ENCODE measurements at regions not wholly inside any gene's neighbourhood (a gene's known extent, or its start where the extent isn't known, plus 50 kb on each side); places are given as distances from the start of the nearest gene placed in this dataset.
"Not testable (repeated sequence)": the region's sequence is repeated elsewhere in the genome, so short reads cannot be mapped to it uniquely, and the experiment has no call there.

DNA sequence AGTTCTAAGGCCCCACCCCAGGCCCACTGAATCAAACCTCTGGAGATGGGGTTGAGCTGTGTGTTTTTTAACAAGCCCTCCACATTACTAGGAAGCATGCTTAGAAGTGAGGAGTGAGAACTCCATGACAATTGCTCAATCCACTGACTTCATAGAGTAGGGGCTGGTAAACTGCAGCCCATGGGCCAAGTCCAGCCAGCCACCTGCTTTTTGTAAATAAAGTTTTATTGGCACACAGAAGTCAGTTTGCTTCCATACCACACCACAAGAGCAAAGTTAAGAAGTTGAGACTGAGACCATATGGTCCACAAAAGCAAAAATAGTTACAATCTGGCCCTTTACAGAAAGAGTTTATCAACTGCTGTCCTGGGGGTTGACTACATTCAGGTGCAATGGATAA is 309.2 kb downstream of the SETD4 start:
- no peak for DNase-seq (ENCODE audit: low read depth, low spot score)

DNA sequence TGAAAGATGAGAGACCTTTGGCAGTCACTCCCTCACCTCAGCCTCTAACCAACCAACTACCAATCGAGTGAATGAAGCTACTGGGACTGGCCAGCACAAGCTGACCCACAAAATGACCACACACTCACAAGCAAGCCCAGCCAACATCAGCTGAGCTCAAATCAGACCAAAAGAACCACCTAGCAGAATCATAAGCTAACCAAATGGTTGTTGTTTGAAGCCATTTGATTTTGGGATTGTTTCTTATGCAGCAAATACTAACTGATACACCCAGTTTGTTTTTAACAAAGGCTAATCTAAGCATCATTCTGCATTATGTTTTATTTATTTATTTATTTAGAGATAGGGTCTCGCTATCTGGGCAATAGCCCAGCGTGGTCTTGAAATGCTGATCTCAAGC is 310.4 kb downstream of the SETD4 start:
- DNase-seq (ENCODE audit: low read depth, low spot score), result no peak

DNA sequence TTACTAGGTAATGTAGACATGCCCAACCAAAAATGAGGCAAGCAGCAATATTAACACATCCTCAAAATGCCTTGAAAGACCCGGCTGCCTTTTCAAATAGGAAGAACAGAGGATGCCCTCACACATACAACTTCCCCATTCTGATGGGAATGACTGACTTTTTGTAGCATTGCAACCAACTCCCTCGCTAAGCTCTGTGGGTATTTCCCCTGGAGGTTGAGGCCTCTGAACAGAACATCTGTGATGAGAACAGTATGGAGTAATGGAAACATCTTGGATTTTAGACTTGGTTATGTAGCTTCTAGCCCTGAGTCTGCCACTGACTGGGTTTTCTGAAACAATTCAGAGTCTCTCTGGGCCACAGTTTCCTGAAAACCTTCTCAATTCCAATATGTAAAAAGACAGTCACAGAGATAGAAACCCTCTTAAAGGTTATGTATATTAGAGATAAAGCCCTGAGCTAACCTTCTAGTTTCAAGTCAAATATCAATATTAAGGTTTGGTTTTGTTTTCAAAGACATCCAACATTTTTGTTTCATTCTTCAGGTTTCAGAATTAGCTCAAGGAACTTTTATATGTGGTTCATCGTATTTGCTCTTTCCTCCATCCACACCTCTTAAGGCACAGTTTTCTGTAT is 311.5 kb downstream of the SETD4 start:
- DNase-seq (ENCODE audit: low read depth, low spot score), result no peak

DNA sequence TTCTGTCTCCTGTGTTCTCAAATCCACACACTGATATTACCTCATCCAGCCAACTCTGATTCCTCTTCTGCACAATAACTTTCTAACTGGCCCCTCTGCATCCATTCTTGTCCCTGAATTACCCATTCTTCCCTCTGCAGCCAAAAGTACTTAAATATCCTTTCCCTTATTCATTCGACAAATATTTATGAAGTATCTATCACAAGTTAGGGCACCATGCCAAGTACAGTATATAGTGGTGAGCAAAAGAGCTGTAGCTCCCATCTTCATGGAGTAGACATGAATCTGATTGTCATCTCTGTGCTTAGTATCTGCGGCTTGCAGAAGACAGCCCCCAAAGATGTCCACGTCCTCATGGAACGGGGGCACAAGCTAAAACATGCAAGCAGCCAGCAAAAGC is 316.8 kb downstream of the SETD4 start:
- no peak for DNase-seq (ENCODE audit: low read depth, low spot score)

GRCh38 chr21:35738347-35738961 is 321.9 kb downstream of the SETD4 start:
- DNase-seq (ENCODE audit: low read depth, low spot score), result peak; percentile 53

- peak; percentile 60 for DNase-seq (ENCODE audit: low read depth, low spot score)
Measured at GRCh38 chr21:35737899-35738346, 322.4 kb downstream of the SETD4 start.

DNA sequence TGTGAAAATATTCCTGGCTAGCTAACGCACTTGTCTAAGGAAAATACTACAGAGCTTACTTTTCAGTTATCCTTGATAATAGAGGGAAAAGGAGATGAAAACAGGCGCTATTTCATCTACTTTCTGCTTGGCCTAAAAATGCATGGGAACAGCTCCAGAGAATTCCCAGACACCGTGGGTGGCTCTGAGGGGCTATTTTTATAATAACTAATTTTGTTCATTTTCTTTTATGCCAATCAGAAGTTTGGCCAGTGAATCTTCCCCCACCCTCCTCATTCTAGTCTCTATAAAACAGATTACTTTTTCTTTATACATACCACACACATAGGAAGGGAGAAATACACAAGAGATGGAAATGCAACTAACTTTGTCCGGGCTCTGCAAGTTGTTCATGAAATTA is 322.9 kb downstream of the SETD4 start:
- DNase-seq (ENCODE audit: low read depth, low spot score), result no peak

GRCh38 chr21:35732788-35733187 is 327.5 kb downstream of the SETD4 start:
- DNase-seq (ENCODE audit: low read depth, low spot score), result no peak

DNA sequence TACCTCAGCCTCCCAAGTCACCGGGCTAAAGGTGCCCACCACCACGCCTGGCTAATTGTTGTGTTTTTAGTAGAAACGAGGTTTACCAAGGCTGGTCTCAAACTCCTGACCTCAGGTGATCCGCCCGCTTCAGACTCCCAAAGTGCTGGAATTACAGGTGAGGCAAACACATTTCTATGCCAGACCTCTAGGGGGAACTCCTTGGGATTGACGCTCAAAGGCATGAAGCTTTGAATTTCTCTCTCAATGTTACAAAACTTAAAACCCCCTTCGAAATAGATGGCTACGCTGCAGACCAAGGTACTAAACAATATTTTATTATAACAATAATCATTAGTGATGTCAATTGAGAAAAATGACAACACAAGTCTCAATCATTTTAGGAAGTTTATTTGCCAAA is 330.0 kb downstream of the SETD4 start:
- no peak for DNase-seq (ENCODE audit: low read depth, low spot score)

DNA sequence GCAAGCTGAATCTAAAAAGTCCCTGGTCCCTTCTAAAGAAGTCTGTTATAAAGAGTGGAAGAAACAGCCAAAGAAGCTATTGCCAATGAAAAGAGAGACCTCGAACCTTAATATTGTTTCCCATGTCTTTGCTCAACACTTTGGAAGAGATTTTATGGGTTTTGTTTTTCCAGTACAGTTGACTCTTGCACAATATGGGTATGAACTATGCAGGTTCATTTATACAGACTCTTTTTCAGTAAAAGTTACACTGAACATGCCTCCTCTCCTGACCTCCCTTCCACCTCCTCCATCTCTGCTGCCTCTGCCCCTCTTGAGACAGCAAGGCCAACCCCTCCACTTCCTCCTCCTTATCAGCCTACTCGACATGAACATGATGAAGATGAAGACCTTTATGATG is 332.5 kb downstream of the SETD4 start:
- no peak for DNase-seq (ENCODE audit: low read depth, low spot score)

GRCh38 chr21:35724156-35724555 is 336.2 kb downstream of the SETD4 start:
- DNase-seq (ENCODE audit: low read depth, low spot score), result no peak

DNA sequence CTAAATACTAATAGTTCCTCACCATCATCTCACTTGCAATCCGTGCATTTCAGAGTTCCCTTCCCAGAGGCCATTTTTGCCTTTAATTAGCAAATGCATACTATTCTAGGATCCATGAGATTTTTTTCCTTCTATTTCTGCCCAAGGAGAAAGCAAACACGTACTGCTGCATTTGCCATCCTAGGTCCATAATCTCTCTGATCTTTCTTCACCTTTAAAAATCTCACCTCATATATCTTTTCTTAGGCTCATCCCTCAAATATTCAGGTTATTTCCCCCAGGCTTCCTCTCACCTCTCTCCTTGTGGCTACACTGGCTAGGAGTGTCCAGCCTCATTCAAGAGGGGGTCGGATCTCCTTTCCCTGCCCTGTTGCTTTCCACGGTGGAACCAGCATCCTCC is 338.6 kb downstream of the SETD4 start:
- DNase-seq (ENCODE audit: low read depth, low spot score), result no peak

- no peak for DNase-seq (ENCODE audit: low read depth, low spot score)
Measured at GRCh38 chr21:35720208-35720731, 340.1 kb downstream of the SETD4 start.

GRCh38 chr21:35719080-35719479 is 341.2 kb downstream of the SETD4 start:
- DNase-seq (ENCODE audit: low read depth, low spot score), result no peak

GRCh38 chr21:35716876-35717565 is 343.3 kb downstream of the SETD4 start:
- no peak for DNase-seq (ENCODE audit: low read depth, low spot score)

DNA sequence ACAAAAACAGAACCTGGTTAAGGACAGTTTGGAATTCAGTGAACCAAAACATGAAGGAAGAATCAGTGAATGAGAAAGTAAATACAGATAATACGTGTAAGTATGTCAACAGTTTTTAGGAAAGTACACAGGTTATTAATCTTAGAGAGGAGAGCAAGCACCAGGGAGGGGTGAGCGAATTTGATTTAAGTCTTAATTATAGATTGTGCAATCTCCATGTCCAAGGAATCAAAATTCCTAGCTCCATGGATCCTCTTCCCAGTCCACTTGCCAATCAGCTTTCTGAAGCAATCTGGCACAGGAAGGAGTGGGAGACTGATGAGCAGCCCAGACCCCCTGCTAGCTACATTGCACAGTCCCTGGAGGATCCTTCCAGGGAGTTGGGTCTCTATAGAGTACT is 346.4 kb downstream of the SETD4 start:
- no peak for DNase-seq (ENCODE audit: low read depth, low spot score)

- no peak for DNase-seq (ENCODE audit: low read depth, low spot score)
Measured at GRCh38 chr21:35711661-35712060, 348.7 kb downstream of the SETD4 start.

DNA sequence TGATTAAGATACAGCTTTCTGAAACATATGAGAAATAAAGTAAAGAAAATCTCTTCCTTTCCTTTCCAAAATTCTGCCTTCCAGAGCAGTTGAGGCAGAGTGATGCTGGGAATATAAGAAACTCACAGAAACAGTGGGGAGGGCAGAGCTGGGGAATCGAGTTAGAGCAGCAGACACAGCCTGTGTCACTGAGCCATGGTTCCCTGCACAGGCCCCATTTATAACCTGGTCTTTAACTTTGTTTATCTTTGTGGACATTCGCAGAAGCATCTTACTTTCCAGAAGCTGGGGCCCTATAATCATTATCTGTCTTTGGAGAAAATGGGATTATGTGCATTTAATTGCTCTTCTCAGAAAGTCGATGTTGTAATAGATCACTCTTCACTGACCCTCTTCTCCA is 349.1 kb downstream of the SETD4 start:
- no peak for DNase-seq (ENCODE audit: low read depth, low spot score)

- DNase-seq (ENCODE audit: low read depth, low spot score), result not testable (repeated sequence)
Measured at GRCh38 chr21:35709990-35710389, 350.3 kb downstream of the SETD4 start.

DNA sequence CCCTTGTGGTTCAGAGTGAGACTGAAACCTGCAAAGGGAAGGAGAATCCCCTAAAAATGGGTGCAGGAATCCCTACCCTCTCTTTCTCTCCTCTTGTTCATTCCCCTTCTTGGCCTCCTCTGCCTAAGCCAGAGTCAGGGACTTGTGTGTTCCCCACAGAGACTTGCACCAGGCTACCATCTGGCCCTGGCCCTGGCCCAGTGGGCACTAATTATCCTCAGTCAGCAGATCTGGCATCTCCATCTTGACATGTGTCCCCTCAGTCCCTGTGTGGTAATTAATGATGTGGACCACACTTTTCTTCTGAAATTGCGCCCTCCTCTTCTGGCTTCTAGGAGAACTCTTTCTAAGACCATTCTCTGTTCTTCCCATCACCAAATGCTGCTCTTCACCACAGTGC is 354.4 kb downstream of the SETD4 start:
- DNase-seq (ENCODE audit: low read depth, low spot score), result no peak

DNA sequence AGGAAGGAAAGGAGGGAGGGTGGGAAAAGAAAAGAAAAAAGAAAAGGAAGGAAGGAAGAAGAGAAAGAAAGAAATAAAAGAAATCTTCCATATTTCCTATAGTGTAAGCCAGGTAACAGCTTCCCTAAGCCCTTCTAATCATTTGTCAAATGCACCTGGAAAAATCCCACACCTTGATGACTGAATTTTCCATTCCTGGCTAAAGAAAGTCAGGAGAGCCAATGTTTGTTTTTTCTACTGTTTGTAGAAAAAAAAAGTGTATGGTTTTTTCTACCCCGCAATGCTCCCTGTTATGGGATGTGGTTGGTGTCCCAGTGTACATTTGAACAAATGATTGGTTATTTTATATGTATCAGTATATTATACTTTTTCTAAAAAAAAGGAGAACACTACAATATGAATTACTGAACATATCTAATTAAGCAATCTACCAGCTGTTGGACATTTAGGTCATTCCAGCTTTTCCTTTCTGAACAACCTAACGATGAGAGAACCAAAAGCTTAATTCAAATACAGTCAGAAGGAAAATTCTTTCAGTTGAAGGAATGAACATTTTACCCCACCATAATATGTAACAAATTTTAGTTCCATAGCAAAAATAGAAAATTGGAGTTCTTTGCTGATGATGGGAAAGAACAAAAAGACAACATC is 355.0 kb downstream of the SETD4 start:
- DNase-seq (ENCODE audit: low read depth, low spot score), result no peak

GRCh38 chr21:35703704-35704103 is 356.6 kb downstream of the SETD4 start:
- DNase-seq (ENCODE audit: low read depth, low spot score), result no peak
